Stomach (tissue), 4 donors: ENCODE measurements at regions not wholly inside any gene's neighbourhood (a gene's known extent, or its start where the extent isn't known, plus 50 kb on each side); places are given as distances from the start of the nearest gene placed in this dataset.

Experiments used
- EP300 ChIP-seq: sonication (generic); formaldehyde crosslinking; IDR thresholded peaks from one replicate; pipeline ENCODE4 v1.6.1; 2017; ENCODE audit warnings: antibody characterized with exemption
- POLR2A ChIP-seq, 4 donors: fragments of 450-650 bp; IDR thresholded peaks; one replicate each; pipeline ENCODE4 v1.6.1; 2016; ENCODE audit warnings: antibody characterized with exemption in 4 of 4, control low read depth in 2 of 4, mild to moderate bottlenecking in 1 of 4, moderate library complexity in 1 of 4
- TF ChIP-seq, protein P1 (sequence below), 7 experiments: fragments of 450-650 bp in 4 of 7; fragments of 200-600 bp in 3 of 7; sonication (generic) in 3 of 7; IDR thresholded peaks; one replicate each; pipeline ENCODE4 v1.5.1; 2016 to 2019; ENCODE audit warnings: antibody characterized with exemption in 7 of 7, control low read depth in 2 of 7, mild to moderate bottlenecking in 1 of 7

DNA sequence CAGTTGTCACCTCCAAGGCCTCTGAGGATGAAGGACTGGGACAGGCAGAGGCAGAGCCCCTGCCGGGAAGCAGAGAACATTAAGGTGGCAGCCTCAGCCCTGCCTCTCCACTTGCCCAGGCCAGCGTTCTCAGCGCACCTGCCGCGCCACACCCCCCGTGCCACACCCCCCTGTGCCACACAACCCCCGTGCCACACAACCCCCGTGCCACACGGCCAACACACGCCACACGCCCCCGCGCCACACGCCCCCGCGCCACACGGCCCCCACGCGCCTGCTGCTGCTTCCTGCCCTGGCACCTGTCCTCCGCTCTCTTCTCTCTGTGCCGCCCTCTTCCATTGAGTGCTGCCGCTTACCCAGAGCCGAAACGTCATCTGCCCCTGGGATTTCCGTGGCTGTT lies 58.0 kb upstream of the ZFP42 start:
- TF ChIP-seq POLR2A (IDR thresholded peaks at IDR 0.05) (no peak), EP300 (no peak)
- TF ChIP-seq, protein P1, sequence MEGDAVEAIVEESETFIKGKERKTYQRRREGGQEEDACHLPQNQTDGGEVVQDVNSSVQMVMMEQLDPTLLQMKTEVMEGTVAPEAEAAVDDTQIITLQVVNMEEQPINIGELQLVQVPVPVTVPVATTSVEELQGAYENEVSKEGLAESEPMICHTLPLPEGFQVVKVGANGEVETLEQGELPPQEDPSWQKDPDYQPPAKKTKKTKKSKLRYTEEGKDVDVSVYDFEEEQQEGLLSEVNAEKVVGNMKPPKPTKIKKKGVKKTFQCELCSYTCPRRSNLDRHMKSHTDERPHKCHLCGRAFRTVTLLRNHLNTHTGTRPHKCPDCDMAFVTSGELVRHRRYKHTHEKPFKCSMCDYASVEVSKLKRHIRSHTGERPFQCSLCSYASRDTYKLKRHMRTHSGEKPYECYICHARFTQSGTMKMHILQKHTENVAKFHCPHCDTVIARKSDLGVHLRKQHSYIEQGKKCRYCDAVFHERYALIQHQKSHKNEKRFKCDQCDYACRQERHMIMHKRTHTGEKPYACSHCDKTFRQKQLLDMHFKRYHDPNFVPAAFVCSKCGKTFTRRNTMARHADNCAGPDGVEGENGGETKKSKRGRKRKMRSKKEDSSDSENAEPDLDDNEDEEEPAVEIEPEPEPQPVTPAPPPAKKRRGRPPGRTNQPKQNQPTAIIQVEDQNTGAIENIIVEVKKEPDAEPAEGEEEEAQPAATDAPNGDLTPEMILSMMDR (IDR thresholded peaks at IDR 0.05), result no peak
